A673 (cell line): ENCODE measurements at regions not wholly inside any gene's neighbourhood (a gene's known extent, or its start where the extent isn't known, plus 50 kb on each side); places are given as distances from the start of the nearest gene placed in this dataset.

Source experiments
- BruUV-seq: library from RNA; stranded (reverse); fragments of 400-500 nt; replicated peaks from 2 replicates; lab custom pipeline; 2021; lab: Mats Ljungman, UMichigan
- CTCF ChIA-PET: fragments of 300-600 bp; sonication (Branson Sonifier 250); formaldehyde crosslinking; loops from one replicate; lab custom pipeline; 2022; ENCODE audit warnings: antibody characterized with exemption; lab: Charles Lee
- POLR2A ChIA-PET: fragments of 300-600 bp; sonication (Branson Sonifier 250); formaldehyde crosslinking; loops from one replicate; lab custom pipeline; 2022; ENCODE audit warnings: antibody characterized with exemption; ENCODE audit not compliant: low non-redundant PET; lab: Charles Lee
- DNase-seq: peaks from one replicate; pipeline ENCODE4 v3.0.0-alpha.2; 2015; ENCODE audit warnings: low spot score
- H3K27ac ChIP-seq: fragments of 200-600 bp; sonication (generic); 2 replicates; pipeline ENCODE4 v1.5.1; 2016; ENCODE audit warnings: mixed run types, low read depth, mild to moderate bottlenecking, mixed read lengths, antibody characterized with exemption, low read length; ENCODE audit not compliant: poor library complexity, severe bottlenecking
- H3K27me3 ChIP-seq: fragments of 200-600 bp; sonication (generic); replicated peaks from 2 replicates; pipeline ENCODE4 v1.6.1; 2017; ENCODE audit warnings: mixed run types, low read depth, mild to moderate bottlenecking, mixed read lengths, antibody characterized with exemption, low read length; ENCODE audit not compliant: insufficient read depth, poor library complexity
- H3K36me3 ChIP-seq: fragments of 200-600 bp; sonication (generic); 2 replicates; pipeline ENCODE4 v1.6.1; 2016; ENCODE audit warnings: mixed run types, mild to moderate bottlenecking, mixed read lengths, antibody characterized with exemption, low read length; ENCODE audit not compliant: insufficient read depth, poor library complexity, severe bottlenecking
- H3K4me1 ChIP-seq: fragments of 200-600 bp; sonication (generic); 2 replicates; pipeline ENCODE4 v1.6.1; 2017; ENCODE audit warnings: mixed run types, mild to moderate bottlenecking, mixed read lengths, antibody characterized with exemption, low read length; ENCODE audit not compliant: insufficient read depth, poor library complexity, severe bottlenecking
- H3K4me3 ChIP-seq: fragments of 200-600 bp; sonication (generic); 2 replicates; pipeline ENCODE4 v1.5.1; 2016; ENCODE audit warnings: low read depth, mixed run types, mild to moderate bottlenecking, mixed read lengths, low read length; ENCODE audit not compliant: poor library complexity, severe bottlenecking
- H3K9me3 ChIP-seq: fragments of 200-600 bp; sonication (generic); 2 replicates; pipeline ENCODE4 v1.6.1; 2016; ENCODE audit warnings: mixed run types, low read depth, mild to moderate bottlenecking, mixed read lengths, antibody characterized with exemption, low read length; ENCODE audit not compliant: poor library complexity, severe bottlenecking
- CTCF ChIP-seq: fragments of 300-800, 200-600 bp; sonication (generic); conservative IDR thresholded peaks from 2 replicates; pipeline ENCODE4 v1.5.1; 2017; ENCODE audit warnings: low read depth, mild to moderate bottlenecking, antibody characterized with exemption, low read length, moderate library complexity, mixed read lengths
- EZH2 ChIP-seq: fragments of 200-600 bp; sonication (generic); IDR thresholded peaks from 2 replicates; pipeline ENCODE4 v1.6.1; 2017; ENCODE audit warnings: borderline replicate concordance, low read depth, mild to moderate bottlenecking, mixed read lengths, antibody characterized with exemption, low read length; ENCODE audit not compliant: poor library complexity, severe bottlenecking
- intact Hi-C: fragments of 100-400 bp; cut with micrococcal nuclease; formaldehyde crosslinking; loops from one replicate; pipeline ENCODE4 v1.10.0; 2022; ENCODE audit not compliant: unreplicated experiment

- Histone ChIP-seq H3K27ac (no peak overlapping the region), H3K36me3 (no peaks in the 10 kb centered on the region), H3K4me3 (no peak overlapping the region), H3K27me3 (peaks cover 6% of the 10 kb centered on the region), H3K4me1 (no peaks in the 10 kb centered on the region), H3K9me3 (no peaks in the 10 kb centered on the region)
- intact Hi-C loops = no loop called here
- CTCF ChIA-PET = no interaction called here
- no TSS peak for BruUV-seq
- POLR2A ChIA-PET = no interaction called here
- TF ChIP-seq EZH2 = no peak
- TF ChIP-seq CTCF = no peak
- DNase-seq = no peak
Observed at GRCh38 chr12:125197326-125197725, 132.1 kb downstream of the AACS start.

- TF ChIP-seq CTCF = no peak
- no peak for TF ChIP-seq EZH2
- ChIA-PET CTCF (no interaction called here), POLR2A (no interaction called here)
- BruUV-seq = no TSS peak
- Histone ChIP-seq H3K4me1 (no peaks in the 10 kb centered on the region), H3K9me3 (no peaks in the 10 kb centered on the region), H3K4me3 (no peak overlapping the region), H3K27ac (no peak overlapping the region), H3K27me3 (peaks cover 6% of the 10 kb centered on the region), H3K36me3 (no peaks in the 10 kb centered on the region)
- DNase-seq = no peak
- intact Hi-C loops = no loop called here
Observed at GRCh38 chr12:125198652-125199051, 133.4 kb downstream of the AACS start.

GRCh38 chr12:125201090-125201489 is 135.9 kb downstream of the AACS start:
- no peak overlapping the region for H3K27ac ChIP-seq
- intact Hi-C loops = no loop called here
- no peaks in the 10 kb centered on the region for H3K4me1 ChIP-seq
- H3K27me3 ChIP-seq = peaks cover 6% of the 10 kb centered on the region
- no peaks in the 10 kb centered on the region for H3K9me3 ChIP-seq
- ChIA-PET POLR2A (no interaction called here), CTCF (no interaction called here)
- no peak for DNase-seq
- H3K4me3 ChIP-seq = no peak overlapping the region
- BruUV-seq = no TSS peak
- no peaks in the 10 kb centered on the region for H3K36me3 ChIP-seq
- TF ChIP-seq CTCF (no peak), EZH2 (no peak)
